ENCODE measurements at regions not wholly inside any gene's neighbourhood (a gene's known extent, or its start where the extent isn't known, plus 50 kb on each side); places are given as distances from the start of the nearest gene placed in this dataset.

DNA sequence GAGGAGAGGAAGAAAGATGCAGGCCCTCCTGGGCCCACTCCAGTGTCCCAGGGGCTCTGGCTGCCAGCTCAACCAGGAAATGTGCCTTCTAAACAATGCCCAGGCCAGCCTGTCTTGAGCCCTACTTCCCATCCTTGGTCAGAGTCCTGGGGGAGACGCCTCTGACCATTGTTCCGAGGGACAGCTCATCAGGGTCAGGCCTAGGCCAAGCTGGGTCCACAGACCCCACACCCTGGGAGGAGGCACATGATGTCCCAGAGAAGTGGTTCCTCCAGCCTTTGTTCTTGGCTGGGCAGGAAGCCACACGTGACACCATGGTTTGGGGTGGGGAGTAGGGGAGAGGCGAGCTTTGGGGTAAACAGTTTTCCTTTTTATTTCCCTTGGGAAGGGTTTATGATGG, 102.5 kb downstream of the EFNB1 start:
- Histone ChIP-seq H3K4me3 (ENCODE audit: low read depth, low read length) (no peak overlapping the region), H3K9me3 (ENCODE audit: control insufficient read depth, insufficient read depth, low read depth, low read length) (no peaks in the 10 kb centered on the region), H3K27ac (ENCODE audit: extremely low read depth, low read depth, low read length) (no peak overlapping the region), H3K36me3 (ENCODE audit: control insufficient read depth in 2 of 2, insufficient read depth in 1 of 2, low read length in 2 of 2) (no peaks in the 10 kb centered on the region), H3K4me1 (ENCODE audit: control insufficient read depth, insufficient read depth, low read length) (no peaks in the 10 kb centered on the region)
- no peak for TF ChIP-seq MYNN (tag by site-specific recombination; IDR thresholded peaks at IDR 0.05; ENCODE audit: borderline replicate concordance)
- TF ChIP-seq ZNF747 (tag by site-specific recombination; IDR thresholded peaks at IDR 0.05), result no peak
- TF ChIP-seq ZNF311 (tag by site-specific recombination; IDR thresholded peaks at IDR 0.05; ENCODE audit: borderline replicate concordance), result no peak
- TF ChIP-seq, protein P1, sequence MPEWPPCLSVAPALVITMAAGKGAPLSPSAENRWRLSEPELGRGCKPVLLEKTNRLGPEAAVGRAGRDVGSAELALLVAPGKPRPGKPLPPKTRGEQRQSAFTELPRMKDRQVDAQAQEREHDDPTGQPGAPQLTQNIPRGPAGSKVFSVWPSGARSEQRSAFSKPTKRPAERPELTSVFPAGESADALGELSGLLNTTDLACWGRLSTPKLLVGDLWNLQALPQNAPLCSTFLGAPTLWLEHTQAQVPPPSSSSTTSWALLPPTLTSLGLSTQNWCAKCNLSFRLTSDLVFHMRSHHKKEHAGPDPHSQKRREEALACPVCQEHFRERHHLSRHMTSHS (tag by site-specific recombination; IDR thresholded peaks at IDR 0.05), result no peak
- TF ChIP-seq ZBTB20 (tag by site-specific recombination; IDR thresholded peaks at IDR 0.05), result no peak
- TF ChIP-seq ZNF76 (tag by site-specific recombination; IDR thresholded peaks at IDR 0.05; ENCODE audit: borderline replicate concordance, low read depth), result no peak
- TF ChIP-seq ZNF37A (tag by site-specific recombination; IDR thresholded peaks at IDR 0.05), result no peak
- no peak for TF ChIP-seq ZNF626 (tag by site-specific recombination; IDR thresholded peaks at IDR 0.05)
- TF ChIP-seq, protein P2, sequence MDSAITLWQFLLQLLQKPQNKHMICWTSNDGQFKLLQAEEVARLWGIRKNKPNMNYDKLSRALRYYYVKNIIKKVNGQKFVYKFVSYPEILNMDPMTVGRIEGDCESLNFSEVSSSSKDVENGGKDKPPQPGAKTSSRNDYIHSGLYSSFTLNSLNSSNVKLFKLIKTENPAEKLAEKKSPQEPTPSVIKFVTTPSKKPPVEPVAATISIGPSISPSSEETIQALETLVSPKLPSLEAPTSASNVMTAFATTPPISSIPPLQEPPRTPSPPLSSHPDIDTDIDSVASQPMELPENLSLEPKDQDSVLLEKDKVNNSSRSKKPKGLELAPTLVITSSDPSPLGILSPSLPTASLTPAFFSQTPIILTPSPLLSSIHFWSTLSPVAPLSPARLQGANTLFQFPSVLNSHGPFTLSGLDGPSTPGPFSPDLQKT (IDR thresholded peaks at IDR 0.05; ENCODE audit: borderline replicate concordance, low read depth, low read length), result no peak
- TF ChIP-seq ZNF548 (tag by site-specific recombination; IDR thresholded peaks at IDR 0.05), result no peak
- TF ChIP-seq, protein P3, sequence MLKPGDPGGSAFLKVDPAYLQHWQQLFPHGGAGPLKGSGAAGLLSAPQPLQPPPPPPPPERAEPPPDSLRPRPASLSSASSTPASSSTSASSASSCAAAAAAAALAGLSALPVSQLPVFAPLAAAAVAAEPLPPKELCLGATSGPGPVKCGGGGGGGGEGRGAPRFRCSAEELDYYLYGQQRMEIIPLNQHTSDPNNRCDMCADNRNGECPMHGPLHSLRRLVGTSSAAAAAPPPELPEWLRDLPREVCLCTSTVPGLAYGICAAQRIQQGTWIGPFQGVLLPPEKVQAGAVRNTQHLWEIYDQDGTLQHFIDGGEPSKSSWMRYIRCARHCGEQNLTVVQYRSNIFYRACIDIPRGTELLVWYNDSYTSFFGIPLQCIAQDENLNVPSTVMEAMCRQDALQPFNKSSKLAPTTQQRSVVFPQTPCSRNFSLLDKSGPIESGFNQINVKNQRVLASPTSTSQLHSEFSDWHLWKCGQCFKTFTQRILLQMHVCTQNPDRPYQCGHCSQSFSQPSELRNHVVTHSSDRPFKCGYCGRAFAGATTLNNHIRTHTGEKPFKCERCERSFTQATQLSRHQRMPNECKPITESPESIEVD (tag by site-specific recombination; IDR thresholded peaks at IDR 0.05), result no peak
- CTCF ChIA-PET, result no interaction called here
- POLR2A ChIA-PET, result no interaction called here

DNA sequence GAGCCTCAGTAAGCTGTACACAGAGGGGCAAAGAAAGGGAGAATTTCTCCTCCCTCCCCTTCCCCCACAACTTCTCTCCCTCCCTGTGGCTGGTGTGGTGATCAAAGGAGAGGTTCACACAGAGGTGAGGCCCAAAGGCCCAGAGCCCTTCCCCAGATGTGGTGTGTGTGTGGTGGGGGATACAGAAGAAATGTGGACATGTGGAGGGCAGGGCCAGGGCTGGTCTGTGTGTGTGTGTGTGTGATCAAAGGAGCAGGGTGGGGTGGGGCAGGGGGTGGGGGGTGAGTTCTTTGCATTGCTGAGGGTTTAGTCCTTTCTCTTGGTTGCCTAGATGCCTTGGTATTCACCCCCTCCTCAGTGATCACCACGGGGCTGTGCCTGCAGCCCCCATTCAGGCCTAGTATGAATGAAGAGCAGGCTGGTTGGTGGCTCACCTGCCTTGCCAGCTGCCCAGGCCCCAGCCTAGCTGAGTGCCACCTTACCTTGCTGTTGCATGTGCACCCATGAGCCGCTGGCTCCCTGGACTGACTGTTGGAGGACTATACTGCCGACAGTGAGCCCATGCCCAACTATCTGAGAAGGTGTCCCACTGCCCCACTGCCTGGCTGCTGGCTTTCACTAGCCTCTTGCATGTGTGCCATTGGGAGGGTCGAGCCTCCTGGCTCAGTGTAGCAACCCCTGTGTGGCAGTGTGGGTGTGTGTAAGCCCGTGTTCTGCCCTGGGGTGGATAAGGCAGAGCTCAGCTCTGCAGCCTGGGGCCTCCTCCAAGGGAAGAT, 101.9 kb downstream of the EFNB1 start:
- CTCF ChIA-PET, result no interaction called here
- Histone ChIP-seq H3K4me1 (ENCODE audit: control insufficient read depth, insufficient read depth, low read length) (no peaks in the 10 kb centered on the region), H3K4me3 (ENCODE audit: low read depth, low read length) (no peak overlapping the region), H3K36me3 (ENCODE audit: control insufficient read depth in 2 of 2, insufficient read depth in 1 of 2, low read length in 2 of 2) (no peaks in the 10 kb centered on the region), H3K9me3 (ENCODE audit: control insufficient read depth, insufficient read depth, low read depth, low read length) (no peaks in the 10 kb centered on the region), H3K27ac (ENCODE audit: extremely low read depth, low read depth, low read length) (no peak overlapping the region)
- POLR2A ChIA-PET, result no interaction called here
- no peak for TF ChIP-seq MZF1 (tag by site-specific recombination; IDR thresholded peaks at IDR 0.05; ENCODE audit: borderline replicate concordance)

DNA sequence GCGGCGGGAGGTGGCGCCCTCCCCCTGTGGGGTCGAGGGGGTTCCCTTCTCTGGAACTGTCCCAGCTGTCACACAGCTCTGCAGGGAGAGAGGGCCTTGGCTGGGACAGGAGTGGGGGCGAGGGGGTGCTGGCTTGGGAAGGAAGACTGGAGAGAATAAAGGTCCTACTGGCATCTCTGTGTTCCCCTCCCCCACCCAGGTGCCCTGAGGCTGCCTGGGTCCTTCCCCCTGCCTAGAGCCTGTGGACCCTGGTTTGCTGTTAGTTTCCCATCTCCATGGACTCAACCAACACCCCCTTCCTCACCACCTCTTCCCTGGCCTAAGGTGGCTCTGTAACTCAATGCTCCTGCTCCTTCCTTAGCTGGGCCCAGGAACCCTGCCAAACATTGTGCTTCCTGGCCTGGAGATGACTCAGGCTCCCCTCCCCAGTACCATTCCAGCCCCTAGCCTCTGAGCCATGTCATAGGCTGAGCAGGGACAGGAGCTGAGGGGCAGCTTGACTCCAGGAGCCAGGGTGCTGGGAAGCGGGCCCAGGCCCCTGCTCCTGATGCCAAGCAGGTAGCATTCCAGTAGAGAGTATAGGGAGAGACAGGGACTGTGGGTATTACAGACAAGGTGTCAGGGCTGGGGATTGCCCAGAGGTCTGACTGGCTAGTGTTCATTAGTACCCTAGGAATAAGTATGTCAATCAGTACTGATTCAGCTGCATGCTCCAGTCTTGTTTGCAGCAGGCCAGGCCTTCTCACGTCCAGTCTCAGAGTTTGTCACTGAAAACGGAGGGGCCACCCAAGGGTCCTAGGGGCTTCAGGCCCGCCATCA, 100.7 kb downstream of the EFNB1 start:
- H3K27ac ChIP-seq (ENCODE audit: extremely low read depth, low read depth, low read length), result no peak overlapping the region
- no peak overlapping the region for H3K4me3 ChIP-seq (ENCODE audit: low read depth, low read length)
- no peaks in the 10 kb centered on the region for H3K36me3 ChIP-seq (ENCODE audit: control insufficient read depth in 2 of 2, insufficient read depth in 1 of 2, low read length in 2 of 2)
- TF ChIP-seq, protein P4, sequence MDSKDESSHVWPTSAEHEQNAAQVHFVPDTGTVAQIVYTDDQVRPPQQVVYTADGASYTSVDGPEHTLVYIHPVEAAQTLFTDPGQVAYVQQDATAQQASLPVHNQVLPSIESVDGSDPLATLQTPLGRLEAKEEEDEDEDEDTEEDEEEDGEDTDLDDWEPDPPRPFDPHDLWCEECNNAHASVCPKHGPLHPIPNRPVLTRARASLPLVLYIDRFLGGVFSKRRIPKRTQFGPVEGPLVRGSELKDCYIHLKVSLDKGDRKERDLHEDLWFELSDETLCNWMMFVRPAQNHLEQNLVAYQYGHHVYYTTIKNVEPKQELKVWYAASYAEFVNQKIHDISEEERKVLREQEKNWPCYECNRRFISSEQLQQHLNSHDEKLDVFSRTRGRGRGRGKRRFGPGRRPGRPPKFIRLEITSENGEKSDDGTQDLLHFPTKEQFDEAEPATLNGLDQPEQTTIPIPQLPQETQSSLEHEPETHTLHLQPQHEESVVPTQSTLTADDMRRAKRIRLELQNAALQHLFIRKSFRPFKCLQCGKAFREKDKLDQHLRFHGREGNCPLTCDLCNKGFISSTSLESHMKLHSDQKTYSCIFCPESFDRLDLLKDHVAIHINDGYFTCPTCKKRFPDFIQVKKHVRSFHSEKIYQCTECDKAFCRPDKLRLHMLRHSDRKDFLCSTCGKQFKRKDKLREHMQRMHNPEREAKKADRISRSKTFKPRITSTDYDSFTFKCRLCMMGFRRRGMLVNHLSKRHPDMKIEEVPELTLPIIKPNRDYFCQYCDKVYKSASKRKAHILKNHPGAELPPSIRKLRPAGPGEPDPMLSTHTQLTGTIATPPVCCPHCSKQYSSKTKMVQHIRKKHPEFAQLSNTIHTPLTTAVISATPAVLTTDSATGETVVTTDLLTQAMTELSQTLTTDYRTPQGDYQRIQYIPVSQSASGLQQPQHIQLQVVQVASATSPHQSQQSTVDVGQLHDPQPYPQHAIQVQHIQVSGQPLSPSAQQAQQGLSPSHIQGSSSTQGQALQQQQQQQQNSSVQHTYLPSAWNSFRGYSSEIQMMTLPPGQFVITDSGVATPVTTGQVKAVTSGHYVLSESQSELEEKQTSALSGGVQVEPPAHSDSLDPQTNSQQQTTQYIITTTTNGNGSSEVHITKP (tag by site-specific recombination; IDR thresholded peaks at IDR 0.05), result peak; percentile 55
- TF ChIP-seq ZNF221 (tag by site-specific recombination; IDR thresholded peaks at IDR 0.05; ENCODE audit: borderline replicate concordance), result no peak
- no peak for TF ChIP-seq GLIS1 (tag by site-specific recombination; IDR thresholded peaks at IDR 0.05)
- TF ChIP-seq ZNF621 (tag by site-specific recombination; IDR thresholded peaks at IDR 0.05), result no peak
- TF ChIP-seq PRDM1 (tag by site-specific recombination; IDR thresholded peaks at IDR 0.05), result no peak
- no peak for TF ChIP-seq ZNF174 (tag by site-specific recombination; IDR thresholded peaks at IDR 0.05)
- no peak for TF ChIP-seq ZNF302 (tag by site-specific recombination; IDR thresholded peaks at IDR 0.05; ENCODE audit: low read depth)
- 0 out of 2 replicates have a peak, but pooled peaks have one; percentile 34 for TF ChIP-seq ZNF600 (tag by site-specific recombination; IDR thresholded peaks at IDR 0.05)
- TF ChIP-seq, protein P5, sequence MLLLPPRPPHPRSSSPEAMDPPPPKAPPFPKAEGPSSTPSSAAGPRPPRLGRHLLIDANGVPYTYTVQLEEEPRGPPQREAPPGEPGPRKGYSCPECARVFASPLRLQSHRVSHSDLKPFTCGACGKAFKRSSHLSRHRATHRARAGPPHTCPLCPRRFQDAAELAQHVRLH (tag by site-specific recombination; IDR thresholded peaks at IDR 0.05), result no peak
- no peaks in the 10 kb centered on the region for H3K9me3 ChIP-seq (ENCODE audit: control insufficient read depth, insufficient read depth, low read depth, low read length)
- H3K4me1 ChIP-seq (ENCODE audit: control insufficient read depth, insufficient read depth, low read length), result no peaks in the 10 kb centered on the region
- ChIA-PET CTCF (interaction anchor here (1.0 kb wide), 1 partner anchor 17 kb away, joined by 3 read pairs; no protein-coding TSS in a partner anchor), POLR2A (interaction anchor here (0.5 to 3.0 kb wide), 2 partner anchors 101 to 131 kb away, joined by 3 to 12 read pairs; partner anchors contain the start of gene EFNB1)

Data from HEK293 (cell line).